Pancreas (tissue), 10 donors: ENCODE measurements at regions not wholly inside any gene's neighbourhood (a gene's known extent, or its start where the extent isn't known, plus 50 kb on each side); places are given as distances from the start of the nearest gene placed in this dataset.
"Not testable (repeated sequence)": the region's sequence is repeated elsewhere in the genome, so short reads cannot be mapped to it uniquely, and the experiment has no call there.

Experiments
- ATAC-seq, 4 donors: fragments of 200-7000 bp; cut with Tn5 transposase; one replicate each; pipeline versions ENCODE4 v1.8.0 to v1.9.1; 2020; ENCODE audit warnings: mild to moderate bottlenecking in 4 of 4, moderate library complexity in 4 of 4
- DNase-seq, 6 donors: peaks; one replicate each; pipeline ENCODE4 v3.0.0-alpha.2; 2020
- FAIRE-seq: peaks from 2 replicates; lab custom pipeline; 2012; peaks lifted over from hg19 to GRCh38; lab: Jason Lieb, UNC
- H3K27ac ChIP-seq, 4 donors: fragments of 200-600 bp; sonication (generic); 1 replicate in 3 of 4; 2 replicates in 1 of 4; pipeline versions ENCODE4 v1.5.0 to v1.8.0; 2020
- H3K27me3 ChIP-seq, 4 donors: fragments of 200-600 bp; one replicate each; pipeline ENCODE4 v1.8.0; 2021
- H3K36me3 ChIP-seq, 3 donors: fragments of 200-600 bp; sonication (generic) in 1 of 3; one replicate each; pipeline versions ENCODE4 v1.5.0 to v1.8.0; 2020 to 2021
- H3K4me1 ChIP-seq, 3 donors: fragments of 200-600 bp; one replicate each; pipeline ENCODE4 v1.8.0; 2021
- H3K4me3 ChIP-seq, 4 donors: fragments of 200-600 bp; sonication (generic) in 2 of 4; one replicate each; pipeline versions ENCODE4 v1.5.0 to v1.8.0; 2020 to 2021
- H3K9me3 ChIP-seq, 4 donors: fragments of 200-600 bp; one replicate each; pipeline ENCODE4 v1.8.0; 2021
- CTCF ChIP-seq, 4 donors: fragments of 200-600 bp; sonication (generic) in 3 of 4; IDR thresholded peaks; one replicate each; pipeline versions ENCODE4 v1.5.0 to v1.8.0; 2021; ENCODE audit warnings: antibody characterized with exemption in 4 of 4
- WGBS, 2 donors: extraction: QIAGEN DNeasy Blood & Tissue Kit; methylation state at CpG; one replicate each; pipeline ENCODE4 v1.1.7; 2013; 5-methylcytosine and 5-hydroxymethylcytosine counted together
- intact Hi-C, 3 donors: fragments of 100-400 bp; cut with DNase I; formaldehyde crosslinking; loops; one replicate each; pipeline versions ENCODE4 v1.11.1 to v1.14.2; 2022
- donor health status: healthy with polysubstance abuse.
- donor health status: DM: no; HTN: no; CAD: no; lungs with moderate emphysema.
- donor health status: DM: no; HTN: no; CAD: no.
- donor health status: control.
- donor health status: control.
- donor health status: Bipolar disorder and iron deficiency.
- donor health status: DM: yes; HTN: yes; CAD: no.
- donor health status: DM: no; HTN: no; CAD: no.
- donor health status: DM: no; HTN: no; CAD: no.
- donor health status: DM: yes; HTN: yes; CAD: no.

- DNase-seq (no peak), FAIRE-seq (no peak), ATAC-seq (no peak)
- H3K9me3 ChIP-seq = no peaks in the 10 kb centered on the region
- no peaks in the 10 kb centered on the region for H3K36me3 ChIP-seq
- H3K27me3 ChIP-seq = no peaks in the 10 kb centered on the region
- no peak for TF ChIP-seq CTCF (IDR thresholded peaks at IDR 0.05)
- no peak overlapping the region for H3K27ac ChIP-seq
- peaks cover 0 to 7% (median 4%) of the 10 kb centered on the region in 3 donors for H3K4me1 ChIP-seq
- no peak overlapping the region for H3K4me3 ChIP-seq
- intact Hi-C loops = no loop called here
- WGBS, 2 donors = 89 to 91% methylated on average over 1 of the region's 1 CpG
Measured at GRCh38 chr3:59243476-59243875, 193.7 kb upstream of the CFAP20DC start.

- no peak for ATAC-seq
Measured at GRCh38 chr3:59240666-59241255, 190.9 kb upstream of the CFAP20DC start.

GRCh38 chr3:59237121-59237520 lies 187.3 kb upstream of the CFAP20DC start:
- Histone ChIP-seq H3K27me3 (no peaks in the 10 kb centered on the region), H3K36me3 (no peaks in the 10 kb centered on the region), H3K4me1 (no peaks in the 10 kb centered on the region), H3K9me3 (no peaks in the 10 kb centered on the region), H3K27ac (no peak overlapping the region), H3K4me3 (no peak overlapping the region)
- DNase-seq (no peak), FAIRE-seq (no peak), ATAC-seq (no peak)
- intact Hi-C loops = no loop called here
- no peak for TF ChIP-seq CTCF (IDR thresholded peaks at IDR 0.05)
- WGBS, 2 donors = 83 to 91% methylated on average over 6 of the region's 6 CpGs

More at GRCh38 chr3:59240666-59241255, 190.9 kb upstream of the CFAP20DC start:
- Histone ChIP-seq H3K4me3 (no peak overlapping the region), H3K36me3 (no peaks in the 10 kb centered on the region), H3K9me3 (no peaks in the 10 kb centered on the region), H3K27me3 (no peaks in the 10 kb centered on the region), H3K4me1 (peaks cover 0 to 7% (median 4%) of the 10 kb centered on the region in 3 donors), H3K27ac (no peak overlapping the region)
- intact Hi-C loops = no loop called here
- 81 to 88% methylated on average over 2 of the region's 2 CpGs for WGBS, 2 donors
- FAIRE-seq (no peak), DNase-seq (no peak)
- no peak for TF ChIP-seq CTCF (IDR thresholded peaks at IDR 0.05)

- H3K4me1 ChIP-seq = no peaks in the 10 kb centered on the region
- H3K4me3 ChIP-seq = no peak overlapping the region
- no peaks in the 10 kb centered on the region for H3K9me3 ChIP-seq
- WGBS, 2 donors = 63 to 77% methylated on average over 3 of the region's 3 CpGs
- H3K36me3 ChIP-seq = no peaks in the 10 kb centered on the region
- intact Hi-C loops = no loop called here
- no peak for ATAC-seq
- TF ChIP-seq CTCF (IDR thresholded peaks at IDR 0.05) = no peak
- no peak for DNase-seq
- no peak for FAIRE-seq
- H3K27me3 ChIP-seq = no peaks in the 10 kb centered on the region
- H3K27ac ChIP-seq = no peak overlapping the region
Measured at GRCh38 chr3:59235634-59236012, 185.8 kb upstream of the CFAP20DC start.

GRCh38 chr3:59234884-59235633 lies 185.2 kb upstream of the CFAP20DC start:
- no peak for ATAC-seq
- WGBS, 2 donors = 41% methylated on average over 2 of the region's 2 CpGs
- H3K27ac ChIP-seq = no peak overlapping the region

GRCh38 chr3:59230379-59230778 lies 180.6 kb upstream of the CFAP20DC start:
- 62 to 66% methylated on average over 2 of the region's 2 CpGs for WGBS, 2 donors
- ATAC-seq, intact Hi-C loops: not testable (repeated sequence)

More at GRCh38 chr3:59234884-59235633, 185.2 kb upstream of the CFAP20DC start:
- TF ChIP-seq CTCF (IDR thresholded peaks at IDR 0.05) = no peak
- intact Hi-C loops = no loop called here
- Histone ChIP-seq H3K27me3 (no peaks in the 10 kb centered on the region), H3K4me3 (no peak overlapping the region), H3K36me3 (no peaks in the 10 kb centered on the region), H3K9me3 (no peaks in the 10 kb centered on the region), H3K4me1 (no peaks in the 10 kb centered on the region)
- FAIRE-seq = no peak
- DNase-seq = no peak

More at GRCh38 chr3:59230379-59230778, 180.6 kb upstream of the CFAP20DC start:
- not testable (repeated sequence) for H3K27ac ChIP-seq, H3K27me3 ChIP-seq, DNase-seq, H3K36me3 ChIP-seq, H3K4me1 ChIP-seq, H3K4me3 ChIP-seq, H3K9me3 ChIP-seq, FAIRE-seq
